Progenitor cell of endocrine pancreas (in vitro differentiated cells): ENCODE measurements at regions not wholly inside any gene's neighbourhood (a gene's known extent, or its start where the extent isn't known, plus 50 kb on each side); places are given as distances from the start of the nearest gene placed in this dataset.

Experiments used
- DNase-seq: peaks from one replicate; pipeline ENCODE4 v3.0.0; 2021; ENCODE audit warnings: low spot score; ENCODE audit not compliant: unreplicated experiment
- H3K27ac Mint-ChIP-seq: 2 replicates; pipeline ENCODE4 v1.8.0; 2021; ENCODE audit warnings: mild to moderate bottlenecking, moderate library complexity, mixed read lengths
- H3K27me3 Mint-ChIP-seq: 2 replicates; pipeline ENCODE4 v1.8.0; 2021; ENCODE audit warnings: mixed read lengths
- H3K36me3 Mint-ChIP-seq: 2 replicates; pipeline ENCODE4 v1.8.0; 2022; ENCODE audit warnings: mixed read lengths; ENCODE audit not compliant: insufficient read depth
- H3K4me1 Mint-ChIP-seq: 2 replicates; pipeline ENCODE4 v1.8.0; 2021; ENCODE audit warnings: low read depth, mixed read lengths
- H3K4me3 Mint-ChIP-seq: 2 replicates; pipeline ENCODE4 v1.8.0; 2021; ENCODE audit warnings: low read depth, mild to moderate bottlenecking, moderate library complexity, mixed read lengths
- H3K9me3 Mint-ChIP-seq: 2 replicates; pipeline ENCODE4 v1.8.0; 2021; ENCODE audit warnings: low read depth, mixed read lengths
- CTCF ChIP-seq: fragments of 200-600 bp; sonication (generic); IDR thresholded peaks from one replicate; pipeline ENCODE4 v1.5.0; 2021; ENCODE audit warnings: antibody characterized with exemption, mild to moderate bottlenecking; ENCODE audit not compliant: unreplicated experiment

DNA sequence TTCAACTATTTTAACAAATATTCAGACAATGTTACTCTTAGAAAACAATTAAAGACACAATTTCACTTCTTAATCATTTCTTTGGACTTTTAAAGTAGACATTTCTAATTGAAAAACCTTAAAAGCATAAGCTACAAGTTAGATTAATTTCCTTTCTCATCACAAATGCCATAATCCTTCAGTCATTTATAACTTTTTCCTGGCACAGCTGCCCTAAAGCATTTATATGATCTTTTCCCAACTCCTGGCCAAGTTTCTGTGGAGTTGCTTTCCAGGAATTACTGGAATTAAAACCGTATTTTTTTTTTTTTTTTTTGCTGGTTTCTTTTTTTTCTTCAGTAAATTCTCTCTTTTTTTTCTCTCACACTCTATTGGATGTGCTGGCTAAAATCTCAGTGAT is 615.9 kb downstream of the TBC1D4 start:
- H3K27ac Mint-ChIP-seq = no peak overlapping the region
- TF ChIP-seq CTCF = no peak
- H3K36me3 Mint-ChIP-seq = peaks cover 3% of the 10 kb centered on the region
- no peaks in the 10 kb centered on the region for H3K4me1 Mint-ChIP-seq
- H3K9me3 Mint-ChIP-seq = peaks cover 11% of the 10 kb centered on the region
- no peaks in the 10 kb centered on the region for H3K27me3 Mint-ChIP-seq
- no peak overlapping the region for H3K4me3 Mint-ChIP-seq
- no peak for DNase-seq

DNA sequence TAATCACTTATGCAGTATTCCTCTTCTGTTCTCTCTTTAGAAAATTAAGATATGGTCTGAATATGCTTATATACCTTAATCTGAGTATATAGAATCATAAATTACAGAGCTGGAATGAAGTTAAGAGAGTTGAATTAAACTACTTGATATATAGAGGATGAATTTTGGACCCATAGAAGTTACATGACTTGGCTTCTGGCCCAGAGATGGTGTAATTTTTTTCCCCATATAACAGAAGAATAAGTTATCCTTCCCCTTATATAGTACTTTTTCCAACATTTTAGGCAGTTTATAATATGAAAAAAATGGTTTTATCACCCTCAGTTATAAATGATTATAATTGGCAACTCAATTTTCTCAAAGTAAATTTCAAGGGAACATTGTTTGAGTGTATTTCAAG is 616.3 kb downstream of the TBC1D4 start:
- Mint-ChIP-seq H3K27ac (no peak overlapping the region), H3K9me3 (peaks cover 11% of the 10 kb centered on the region), H3K4me1 (no peaks in the 10 kb centered on the region), H3K4me3 (no peak overlapping the region), H3K27me3 (no peaks in the 10 kb centered on the region), H3K36me3 (peaks cover 3% of the 10 kb centered on the region)
- no peak for DNase-seq
- no peak for TF ChIP-seq CTCF

DNA sequence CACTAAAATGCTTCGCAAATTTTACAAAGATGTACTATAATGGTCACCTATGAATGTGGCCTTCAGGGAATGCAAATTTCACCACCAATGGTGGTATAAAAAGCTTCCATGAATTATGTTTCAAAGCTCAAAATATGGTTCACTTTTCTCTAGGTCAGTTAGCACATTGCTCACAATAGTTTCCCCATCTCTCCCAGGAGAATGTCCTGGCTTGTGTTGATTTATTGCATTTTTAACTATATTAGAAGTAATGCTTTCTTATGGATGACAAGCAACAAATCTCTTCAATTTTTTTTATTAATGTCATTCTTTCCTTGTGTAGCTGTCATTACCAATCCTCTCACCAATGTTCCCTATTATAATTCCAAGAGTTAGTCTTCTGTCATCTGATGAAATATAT is 621.2 kb downstream of the TBC1D4 start:
- no peak for TF ChIP-seq CTCF
- H3K9me3 Mint-ChIP-seq = peaks cover 15% of the 10 kb centered on the region
- no peaks in the 10 kb centered on the region for H3K4me1 Mint-ChIP-seq
- H3K36me3 Mint-ChIP-seq = peaks cover 3% of the 10 kb centered on the region
- H3K27ac Mint-ChIP-seq = no peak overlapping the region
- H3K27me3 Mint-ChIP-seq = no peaks in the 10 kb centered on the region
- no peak overlapping the region for H3K4me3 Mint-ChIP-seq
- DNase-seq = no peak

GRCh38 chr13:74850893-74851292 is 631.1 kb downstream of the TBC1D4 start:
- TF ChIP-seq CTCF = no peak
- H3K27ac Mint-ChIP-seq = no peak overlapping the region
- no peaks in the 10 kb centered on the region for H3K36me3 Mint-ChIP-seq
- no peaks in the 10 kb centered on the region for H3K4me1 Mint-ChIP-seq
- H3K9me3 Mint-ChIP-seq = peaks cover 17% of the 10 kb centered on the region
- no peaks in the 10 kb centered on the region for H3K27me3 Mint-ChIP-seq
- no peak overlapping the region for H3K4me3 Mint-ChIP-seq
- no peak for DNase-seq

DNA sequence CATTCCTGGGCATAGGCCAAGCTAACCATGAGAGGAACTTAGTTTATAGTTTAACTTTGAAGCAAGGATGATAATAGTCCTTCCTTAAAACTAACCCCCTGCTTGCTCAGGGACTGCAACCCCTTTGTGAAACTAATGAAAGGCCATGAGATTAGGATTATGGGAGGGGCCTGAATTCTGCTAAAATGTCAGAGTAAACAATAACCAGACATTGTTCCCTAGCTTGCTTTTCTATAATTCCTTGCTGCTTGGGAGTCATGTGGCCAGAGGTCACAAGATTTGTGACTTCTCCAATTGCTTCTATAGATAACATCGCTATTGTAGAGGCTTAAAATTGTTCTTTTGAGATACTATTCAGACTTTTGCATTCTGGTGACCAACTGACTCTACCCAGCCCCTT is 634.0 kb downstream of the TBC1D4 start:
- no peaks in the 10 kb centered on the region for H3K27me3 Mint-ChIP-seq
- TF ChIP-seq CTCF = no peak
- no peaks in the 10 kb centered on the region for H3K36me3 Mint-ChIP-seq
- H3K27ac Mint-ChIP-seq = no peak overlapping the region
- no peak overlapping the region for H3K4me3 Mint-ChIP-seq
- H3K4me1 Mint-ChIP-seq = no peaks in the 10 kb centered on the region
- H3K9me3 Mint-ChIP-seq = peaks cover 7% of the 10 kb centered on the region
- no peak for DNase-seq
